GM23338 (cell line): ENCODE measurements at regions not wholly inside any gene's neighbourhood (a gene's known extent, or its start where the extent isn't known, plus 50 kb on each side); places are given as distances from the start of the nearest gene placed in this dataset.

ENCODE experiments used
- ATAC-seq: fragments of 200-7000 bp; cut with Tn5 transposase; 3 replicates; pipeline ENCODE4 v1.9.1; 2020
- DNase-seq: peaks from one replicate; pipeline ENCODE4 v3.0.0-alpha.2; 2015; ENCODE audit warnings: low spot score
- H2AFZ ChIP-seq: fragments of 200-600 bp; sonication (generic); 2 replicates; pipeline ENCODE4 v1.8.0; 2016; ENCODE audit warnings: antibody characterized with exemption, mild to moderate bottlenecking, moderate library complexity
- H3F3A ChIP-seq: fragments of 200-600 bp; sonication (generic); replicated peaks from 2 replicates; pipeline ENCODE4 v1.8.0; 2017; ENCODE audit warnings: antibody characterized with exemption, mixed run types, low read depth
- H3K27ac ChIP-seq: fragments of 200-600 bp; sonication (generic); 2 replicates; pipeline ENCODE4 v1.6.1; 2016; ENCODE audit warnings: low read depth
- H3K27me3 ChIP-seq: fragments of 200-600 bp; sonication (generic); 2 replicates; pipeline ENCODE4 v1.8.0; 2016; ENCODE audit warnings: mild to moderate bottlenecking, mixed run types, moderate library complexity; ENCODE audit not compliant: insufficient read depth
- H3K36me3 ChIP-seq: fragments of 200-600 bp; sonication (generic); 2 replicates; pipeline ENCODE4 v1.8.0; 2016; ENCODE audit warnings: mild to moderate bottlenecking; ENCODE audit not compliant: insufficient read depth
- H3K4me1 ChIP-seq: fragments of 200-600 bp; sonication (generic); 2 replicates; pipeline ENCODE4 v1.8.0; 2016; ENCODE audit warnings: mild to moderate bottlenecking, moderate library complexity; ENCODE audit not compliant: insufficient read depth
- H3K4me2 ChIP-seq: fragments of 200-600 bp; sonication (generic); 2 replicates; pipeline ENCODE4 v1.7.1; 2017; ENCODE audit warnings: mixed run types
- H3K4me3 ChIP-seq: fragments of 200-600 bp; sonication (generic); 2 replicates; pipeline ENCODE4 v1.6.1; 2016; ENCODE audit warnings: mixed run types
- H3K79me2 ChIP-seq: fragments of 200-600 bp; sonication (generic); replicated peaks from 2 replicates; pipeline ENCODE4 v1.8.0; 2017; ENCODE audit warnings: mild to moderate bottlenecking; ENCODE audit not compliant: insufficient read depth
- H3K9me2 ChIP-seq: fragments of 200-600 bp; sonication (generic); 2 replicates; pipeline ENCODE4 v1.8.0; 2017; ENCODE audit not compliant: insufficient read depth
- H4K20me1 ChIP-seq: fragments of 200-600 bp; sonication (generic); replicated peaks from 2 replicates; pipeline ENCODE4 v1.8.0; 2017; ENCODE audit warnings: mild to moderate bottlenecking; ENCODE audit not compliant: insufficient read depth
- H3K27ac Mint-ChIP-seq: 2 replicates; pipeline ENCODE4 v1.8.0; 2020; ENCODE audit warnings: inconsistent platforms, mild to moderate bottlenecking, moderate library complexity, mixed read lengths
- H3K27me3 Mint-ChIP-seq: 3 replicates; pipeline ENCODE4 v1.8.0; 2022; ENCODE audit warnings: low read depth, mild to moderate bottlenecking, moderate library complexity, mixed read lengths, inconsistent platforms; ENCODE audit not compliant: insufficient read depth, poor library complexity
- H3K36me3 Mint-ChIP-seq: 3 replicates; pipeline ENCODE4 v1.8.0; 2021; ENCODE audit warnings: low read depth, mild to moderate bottlenecking, inconsistent platforms, moderate library complexity, mixed read lengths
- H3K4me1 Mint-ChIP-seq: 3 replicates; pipeline ENCODE4 v1.8.0; 2020; ENCODE audit warnings: mild to moderate bottlenecking, inconsistent platforms, mixed read lengths
- H3K4me3 Mint-ChIP-seq: 3 replicates; pipeline ENCODE4 v1.8.0; 2021; ENCODE audit warnings: moderate library complexity, mild to moderate bottlenecking, inconsistent platforms, mixed read lengths
- H3K9me3 Mint-ChIP-seq: 3 replicates; pipeline ENCODE4 v1.8.0; 2020; ENCODE audit warnings: moderate library complexity, mild to moderate bottlenecking, inconsistent platforms, mixed read lengths
- CREB1 ChIP-seq: fragments of 250-450 bp; sonication (Bioruptor Pico); IDR thresholded peaks from 2 replicates; pipeline ENCODE4 v1.5.0; 2020; ENCODE audit warnings: low read depth, mild to moderate bottlenecking, moderate library complexity
- CTCF ChIP-seq, 2 experiments: fragments of 200-600 bp in 1 of 2; sonication (generic) in 1 of 2; conservative IDR thresholded peaks; 2 replicates each; pipeline versions ENCODE4 v1.5.1 to v1.6.1; 2016 to 2017; ENCODE audit warnings: antibody characterized with exemption in 2 of 2, low read depth in 2 of 2, mild to moderate bottlenecking in 2 of 2, moderate library complexity in 1 of 2
- ETS1 ChIP-seq: IDR thresholded peaks from 2 replicates; pipeline ENCODE4 v1.6.1; 2016; ENCODE audit warnings: antibody characterized with exemption
- EZH2 ChIP-seq: fragments of 200-600 bp; sonication (generic); IDR thresholded peaks from one replicate; pipeline ENCODE4 v1.8.0; 2017; ENCODE audit warnings: antibody characterized with exemption, mild to moderate bottlenecking, low read depth; ENCODE audit not compliant: unreplicated experiment
- EZH2phosphoT487 ChIP-seq: fragments of 200-600 bp; sonication (generic); IDR thresholded peaks from one replicate; pipeline ENCODE4 v1.8.1; 2018; ENCODE audit warnings: antibody characterized with exemption; ENCODE audit not compliant: unreplicated experiment
- JUNB ChIP-seq: IDR thresholded peaks from one replicate; pipeline ENCODE4 v1.6.1; 2016; ENCODE audit warnings: antibody characterized with exemption; ENCODE audit not compliant: unreplicated experiment
- NANOG ChIP-seq: IDR thresholded peaks from 2 replicates; pipeline ENCODE4 v1.6.1; 2016; ENCODE audit warnings: antibody characterized with exemption, borderline replicate concordance
- POLR2AphosphoS5 ChIP-seq: IDR thresholded peaks from 2 replicates; pipeline ENCODE4 v1.6.1; 2016; ENCODE audit warnings: antibody characterized with exemption, low read depth
- REST ChIP-seq: IDR thresholded peaks from one replicate; pipeline ENCODE4 v1.6.1; 2018; ENCODE audit warnings: antibody characterized with exemption; ENCODE audit not compliant: unreplicated experiment
- STAT1 ChIP-seq: IDR thresholded peaks from one replicate; pipeline ENCODE4 v1.6.1; 2016; ENCODE audit warnings: antibody characterized with exemption; ENCODE audit not compliant: unreplicated experiment
- ZNF331 ChIP-seq: fragments of 250-450 bp; sonication (Bioruptor Pico); IDR thresholded peaks from 2 replicates; pipeline ENCODE4 v1.5.0; 2020; ENCODE audit warnings: low read depth, mild to moderate bottlenecking, moderate library complexity

GRCh38 chr7:113797420-113798010 lies 121.3 kb downstream of the PPP1R3A start (continued):
- TF ChIP-seq POLR2AphosphoS5 (no peak), REST (no peak), CREB1 (CRISPR knock-in tag) (no peak), CTCF (conservative IDR thresholded peaks at IDR 0.05; ENCODE audit: low read depth in 2 of 2) (no peak)

- Histone ChIP-seq H4K20me1 (no peaks in the 10 kb centered on the region), H3K27ac (no peak overlapping the region), H3K79me2 (no peaks in the 10 kb centered on the region), H3K27me3 (no peaks in the 10 kb centered on the region), H3K9me2 (no peaks in the 10 kb centered on the region), H3F3A (no peaks in the 10 kb centered on the region), H3K4me3 (no peak overlapping the region), H3K4me1 (no peaks in the 10 kb centered on the region), H3K36me3 (no peaks in the 10 kb centered on the region), H2AFZ (no peak overlapping the region), H3K4me2 (no peak overlapping the region)
- Mint-ChIP-seq H3K36me3 (no peaks in the 10 kb centered on the region), H3K4me1 (peaks cover 7% of the 10 kb centered on the region; the same call in 2 of the 3 replicates), H3K27me3 (no peaks in the 10 kb centered on the region), H3K4me3 (no peak overlapping the region), H3K27ac (no peak overlapping the region), H3K9me3 (no peaks in the 10 kb centered on the region)
- DNase-seq = peak; percentile 13
- no peak; the same call in 2 of the 3 replicates for ATAC-seq
- no peak for TF ChIP-seq STAT1
- TF ChIP-seq NANOG = no peak
- no peak for TF ChIP-seq ZNF331 (CRISPR knock-in tag)
- no peak for TF ChIP-seq CTCF (conservative IDR thresholded peaks at IDR 0.05; ENCODE audit: low read depth in 2 of 2)
- TF ChIP-seq JUNB = no peak
- TF ChIP-seq REST = no peak
- TF ChIP-seq EZH2 = no peak
- TF ChIP-seq EZH2phosphoT487 = no peak
- TF ChIP-seq ETS1 = no peak
Measured at GRCh38 chr7:113796557-113796956, 122.3 kb downstream of the PPP1R3A start.
